OCI-LY7 (cell line): ENCODE measurements at regions not wholly inside any gene's neighbourhood (a gene's known extent, or its start where the extent isn't known, plus 50 kb on each side); places are given as distances from the start of the nearest gene placed in this dataset.

ENCODE experiments used
- CTCF ChIP-seq: fragments of 200-600 bp; sonication (generic); conservative IDR thresholded peaks from 2 replicates; pipeline ENCODE4 v1.5.1; 2014; ENCODE audit warnings: mild to moderate bottlenecking, antibody characterized with exemption, low read length, moderate library complexity, mixed read lengths
- EZH2phosphoT487 ChIP-seq: fragments of 200-600 bp; sonication (generic); IDR thresholded peaks from 2 replicates; pipeline ENCODE4 v1.6.1; 2018; ENCODE audit warnings: low read depth, borderline replicate concordance, mild to moderate bottlenecking, mixed run types, antibody characterized with exemption, low read length, moderate library complexity, mixed read lengths

GRCh38 chr18:43367895-43368294, 90.6 kb upstream of the SYT4 start:
- no peak for TF ChIP-seq CTCF
- TF ChIP-seq EZH2phosphoT487, result no peak
